C4-2B (cell line): ENCODE measurements at regions not wholly inside any gene's neighbourhood (a gene's known extent, or its start where the extent isn't known, plus 50 kb on each side); places are given as distances from the start of the nearest gene placed in this dataset.

Source experiments
- CTCF ChIP-seq: fragments of 450-650 bp; conservative IDR thresholded peaks from 2 replicates; pipeline ENCODE4 v1.5.1; 2017; ENCODE audit warnings: mild to moderate bottlenecking
- ZFX ChIP-seq: fragments of 450-650 bp; IDR thresholded peaks from 2 replicates; pipeline ENCODE4 v1.6.1; 2017

DNA sequence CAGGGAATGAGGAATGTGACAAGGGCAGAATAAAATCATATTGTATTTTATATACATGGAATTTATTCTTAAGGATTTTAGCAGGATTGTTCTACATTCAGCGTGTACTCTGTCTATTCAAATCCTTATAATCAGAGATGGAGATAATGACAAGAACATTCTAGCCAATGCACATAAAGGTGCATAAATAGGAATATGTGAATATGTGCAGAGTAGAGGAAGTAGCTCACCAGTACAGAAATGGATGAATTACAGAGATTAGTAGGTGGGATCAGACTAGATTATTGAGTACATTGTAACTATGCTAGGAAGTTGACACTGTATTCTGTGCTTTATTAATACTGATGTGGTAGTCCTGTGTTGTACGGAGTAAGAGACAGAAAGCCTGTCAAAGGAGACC is 1308.8 kb downstream of the FAM181B start:
- no peak for TF ChIP-seq CTCF
- TF ChIP-seq ZFX: no peak
